SK-N-MC (cell line): ENCODE measurements at regions not wholly inside any gene's neighbourhood (a gene's known extent, or its start where the extent isn't known, plus 50 kb on each side); places are given as distances from the start of the nearest gene placed in this dataset.

Experiments
- EZH2 ChIP-seq: fragments of 200-600 bp; sonication (generic); IDR thresholded peaks from one replicate; pipeline ENCODE4 v1.6.1; 2017; ENCODE audit warnings: antibody characterized with exemption
- FOXP2 ChIP-seq: optimal IDR thresholded peaks from 2 replicates; pipeline ENCODE3; 2011; ENCODE audit warnings: mild to moderate bottlenecking, moderate library complexity; ENCODE audit not compliant: insufficient read depth; ENCODE audit errors: extremely low read length, control extremely low read depth
- POLR2AphosphoS5 ChIP-seq: IDR thresholded peaks from 2 replicates; pipeline ENCODE4 v1.6.1; 2012; ENCODE audit warnings: mild to moderate bottlenecking, low read depth, low read length, borderline replicate concordance

GRCh38 chr3:5731100-5731499, 543.6 kb downstream of the EDEM1 start:
- TF ChIP-seq EZH2 (no peak), POLR2AphosphoS5 (no peak), FOXP2 (no peak)
